ENCODE measurements at regions not wholly inside any gene's neighbourhood (a gene's known extent, or its start where the extent isn't known, plus 50 kb on each side); places are given as distances from the start of the nearest gene placed in this dataset.
A peak's percentile ranks its signal among the peaks of the same experiment; 100 is the strongest.

- Mint-ChIP-seq H3K4me3 (peak overlapping the region; percentile 13 to 95 (median 82)), H3K9me3 (peaks cover 0 to 2% (median 0%) of the 10 kb centered on the region in 3 donors), H3K4me1 (peaks cover 56 to 59% (median 57%) of the 10 kb centered on the region in 3 donors), H3K36me3 (peaks cover 1% of the 10 kb centered on the region), H3K27ac (peak overlapping the region; percentile 50 to 89 (median 82)), H3K27me3 (no peaks in the 10 kb centered on the region)
These were observed 73.8 kb upstream of the SFMBT2 start for GRCh38 chr10:7484456-7485243.

- peak overlapping the region; percentile 16 to 83 (median 28) for H3K4me3 Mint-ChIP-seq
- H3K9me3 Mint-ChIP-seq = peaks cover 0 to 2% (median 0%) of the 10 kb centered on the region in 3 donors
- peak overlapping the region in 2 of 3 donors; percentile 59 to 73 for H3K27ac Mint-ChIP-seq
- H3K36me3 Mint-ChIP-seq = peaks cover 1% of the 10 kb centered on the region
- H3K27me3 Mint-ChIP-seq = no peaks in the 10 kb centered on the region
- H3K4me1 Mint-ChIP-seq = peaks cover 55 to 59% (median 59%) of the 10 kb centered on the region in 3 donors
These were observed 73.0 kb upstream of the SFMBT2 start for GRCh38 chr10:7483848-7484247.

DNA sequence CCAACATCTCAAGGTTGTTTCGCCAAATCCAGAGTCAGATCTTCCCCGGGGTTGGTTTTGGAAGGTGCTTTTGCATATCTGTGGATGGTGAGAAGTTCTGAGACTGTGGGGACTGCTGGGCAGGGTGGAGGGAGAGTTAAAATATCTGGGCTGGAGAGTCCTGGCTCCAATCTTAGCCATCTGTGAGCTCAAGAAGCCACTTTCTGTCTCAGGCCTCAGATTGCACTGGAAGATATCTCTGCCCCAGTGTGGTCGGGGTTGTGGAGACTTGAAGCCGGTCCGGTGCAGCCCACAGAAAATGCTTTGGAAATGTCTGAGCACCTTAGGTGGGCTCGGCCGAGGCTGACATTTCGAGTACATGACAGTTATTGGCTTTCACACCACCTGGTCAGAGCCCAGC, 72.2 kb upstream of the SFMBT2 start:
- H3K4me3 Mint-ChIP-seq = peak overlapping the region in 2 of 4 donors; percentile 12 to 83
- H3K4me1 Mint-ChIP-seq = peaks cover 54 to 67% (median 66%) of the 10 kb centered on the region in 3 donors
- H3K27me3 Mint-ChIP-seq = peaks cover 1% of the 10 kb centered on the region
- peaks cover 0 to 2% (median 0%) of the 10 kb centered on the region in 3 donors for H3K9me3 Mint-ChIP-seq
- no peak overlapping the region for H3K27ac Mint-ChIP-seq
- H3K36me3 Mint-ChIP-seq = peaks cover 4% of the 10 kb centered on the region

DNA sequence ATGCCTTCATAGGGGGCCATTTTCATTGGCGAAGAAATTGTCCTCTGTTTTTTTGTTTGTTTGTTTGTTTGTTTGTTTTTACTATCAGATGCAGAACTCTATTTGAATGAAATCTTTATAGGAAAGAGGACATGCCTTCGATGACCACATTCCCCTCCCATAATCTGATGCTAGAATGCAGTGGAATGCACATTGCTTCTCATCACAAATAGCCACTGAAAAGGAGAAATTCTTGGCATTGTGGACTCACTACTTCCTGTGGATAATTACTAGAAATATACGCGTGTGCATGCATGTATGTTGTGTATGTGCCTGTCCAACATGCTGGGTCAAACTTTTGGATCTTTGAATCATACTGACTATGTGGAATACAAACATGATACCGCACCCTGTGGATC, 70.5 kb upstream of the SFMBT2 start:
- peaks cover 4% of the 10 kb centered on the region for H3K36me3 Mint-ChIP-seq
- peaks cover 54 to 73% (median 67%) of the 10 kb centered on the region in 3 donors for H3K4me1 Mint-ChIP-seq
- peak overlapping the region in 3 of 4 donors; percentile 41 to 89 (median 85) for H3K4me3 Mint-ChIP-seq
- no peaks in the 10 kb centered on the region for H3K9me3 Mint-ChIP-seq
- peaks cover 1% of the 10 kb centered on the region for H3K27me3 Mint-ChIP-seq
- peak overlapping the region; percentile 55 to 82 (median 80) for H3K27ac Mint-ChIP-seq

GRCh38 chr10:7480742-7481367, 70.0 kb upstream of the SFMBT2 start:
- no peaks in the 10 kb centered on the region for H3K9me3 Mint-ChIP-seq
- peaks cover 1% of the 10 kb centered on the region for H3K27me3 Mint-ChIP-seq
- H3K27ac Mint-ChIP-seq = peak overlapping the region; percentile 55 to 82 (median 80)
- peaks cover 4% of the 10 kb centered on the region for H3K36me3 Mint-ChIP-seq
- H3K4me1 Mint-ChIP-seq = peaks cover 54 to 75% (median 68%) of the 10 kb centered on the region in 3 donors
- H3K4me3 Mint-ChIP-seq = peak overlapping the region; percentile 18 to 89 (median 63)

DNA sequence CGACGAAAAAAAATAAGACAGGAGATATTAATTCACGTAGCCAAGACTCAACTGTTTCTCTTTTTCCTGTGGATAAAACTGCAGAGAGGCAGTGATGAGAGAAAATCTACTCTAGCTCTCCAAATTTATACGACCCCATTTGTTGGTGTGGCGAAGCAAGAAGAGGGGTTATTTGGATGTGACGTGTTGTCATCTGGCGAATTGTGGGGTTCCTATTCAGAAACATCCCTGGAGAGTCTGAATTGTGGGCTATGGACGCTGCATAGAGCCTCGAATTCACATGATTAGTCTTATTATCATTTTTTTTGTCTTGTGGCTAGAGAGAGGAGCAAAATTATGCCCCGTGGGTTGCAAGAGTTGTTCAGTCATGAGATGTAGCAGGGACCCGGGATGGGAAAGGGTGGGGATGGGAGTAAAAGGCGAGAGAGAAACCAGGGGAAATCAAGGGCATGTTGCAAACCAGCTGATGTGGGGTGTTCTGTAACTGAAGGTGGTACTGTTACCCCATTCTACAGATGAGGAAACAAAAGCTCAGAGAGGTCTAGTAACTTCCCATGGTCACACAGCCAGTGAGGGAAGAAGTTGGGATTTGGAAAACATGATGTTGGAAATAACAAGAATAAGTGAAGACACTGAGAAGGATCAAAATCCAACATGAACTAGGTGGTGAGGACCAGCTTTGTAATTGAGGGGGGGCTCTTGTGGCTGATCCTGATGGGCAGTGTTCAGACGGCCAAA, 69.2 kb upstream of the SFMBT2 start:
- peaks cover 1% of the 10 kb centered on the region for H3K27me3 Mint-ChIP-seq
- H3K36me3 Mint-ChIP-seq = peaks cover 3% of the 10 kb centered on the region
- H3K4me3 Mint-ChIP-seq = peak overlapping the region in 2 of 4 donors; percentile 52 to 89

DNA sequence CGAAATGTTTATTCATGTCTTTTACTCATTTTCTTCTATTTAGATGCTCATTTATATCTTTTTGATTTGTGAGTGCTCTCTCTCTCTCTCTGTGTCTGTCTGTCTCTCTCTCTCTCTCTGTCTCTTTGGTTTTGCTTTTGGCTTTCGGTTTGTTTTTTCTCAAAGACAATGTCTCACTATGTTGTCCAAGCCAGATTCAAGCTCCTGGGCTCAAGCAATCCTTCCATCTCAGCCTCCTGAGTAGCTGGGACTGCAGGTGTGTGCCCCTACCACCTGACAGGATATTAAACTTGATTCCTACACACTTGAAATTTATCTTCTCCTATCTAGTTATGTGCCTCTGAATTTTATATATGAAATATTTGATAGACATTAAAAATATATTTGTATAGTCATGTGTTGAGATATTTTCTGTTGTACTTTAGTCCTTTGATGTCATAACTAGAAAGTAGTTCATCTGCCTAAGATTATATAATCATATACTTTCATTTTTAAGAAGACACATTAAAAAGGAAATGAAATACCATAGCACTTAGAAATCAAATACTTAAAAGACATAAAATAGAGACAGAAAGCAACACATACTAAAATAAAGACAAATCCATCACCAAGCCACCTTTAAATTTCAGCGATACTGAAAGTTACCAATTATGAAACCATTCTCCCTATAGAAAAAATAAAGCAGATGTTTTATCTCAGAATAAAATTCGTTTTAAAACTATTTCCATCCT, 68.1 kb upstream of the SFMBT2 start:
- Mint-ChIP-seq H3K27me3 (peaks cover 1% of the 10 kb centered on the region), H3K4me3 (peak overlapping the region in 3 of 4 donors; percentile 2 to 66 (median 52)), H3K27ac (peak overlapping the region; percentile 0 to 73 (median 46)), H3K4me1 (peaks cover 45 to 71% (median 70%) of the 10 kb centered on the region in 3 donors), H3K36me3 (peaks cover 3% of the 10 kb centered on the region), H3K9me3 (no peaks in the 10 kb centered on the region)

More for the DNA sequence above, 69.2 kb upstream of the SFMBT2 start:
- peaks cover 51 to 73% (median 70%) of the 10 kb centered on the region in 3 donors for H3K4me1 Mint-ChIP-seq
- H3K9me3 Mint-ChIP-seq = no peaks in the 10 kb centered on the region
- H3K27ac Mint-ChIP-seq = peak overlapping the region; percentile 0 to 78 (median 55)

DNA sequence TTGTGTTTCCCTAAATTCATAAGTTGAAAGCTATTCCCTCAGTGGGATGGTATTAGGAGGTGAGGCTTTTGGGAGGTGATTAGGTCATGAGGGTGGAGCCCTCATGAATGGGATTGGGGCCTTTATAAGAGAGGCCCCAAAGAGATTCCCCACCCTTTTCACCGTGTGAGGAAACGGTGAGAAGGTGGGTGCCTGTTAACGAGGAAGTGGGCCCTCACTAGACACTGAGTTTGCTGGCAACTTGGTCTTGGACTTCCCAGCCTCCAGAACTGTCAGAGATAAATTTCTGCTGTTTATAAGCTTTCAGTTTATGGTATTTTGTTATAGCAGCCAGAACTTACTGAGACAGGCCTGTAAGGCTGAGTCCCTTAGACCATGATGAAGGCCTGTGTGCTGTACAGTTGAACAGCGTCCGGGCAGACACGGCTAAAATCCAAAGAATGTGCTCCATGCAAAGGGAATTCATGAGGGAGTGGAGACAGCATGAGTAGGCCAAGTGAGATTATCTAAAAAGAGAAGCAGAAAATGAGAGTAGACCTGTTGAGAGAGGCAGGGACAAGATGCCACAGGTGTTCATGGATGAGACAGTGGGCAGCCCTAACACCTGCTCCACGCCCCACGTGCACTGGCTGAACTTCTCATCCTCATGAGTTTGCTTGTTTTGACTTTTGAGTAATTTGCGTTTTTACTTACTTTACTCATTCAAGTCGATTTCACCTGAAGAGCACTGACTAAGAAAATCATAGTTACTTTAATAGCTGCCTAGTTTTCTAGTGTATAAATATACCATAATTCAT, 66.9 kb upstream of the SFMBT2 start:
- Mint-ChIP-seq H3K4me1 (peaks cover 50 to 71% (median 70%) of the 10 kb centered on the region in 3 donors), H3K27ac (no peak overlapping the region), H3K27me3 (peaks cover 1% of the 10 kb centered on the region), H3K9me3 (no peaks in the 10 kb centered on the region), H3K36me3 (peaks cover 3% of the 10 kb centered on the region), H3K4me3 (peak overlapping the region in 2 of 4 donors; percentile 19 to 85)

GRCh38 chr10:7475939-7476338, 65.1 kb upstream of the SFMBT2 start:
- Mint-ChIP-seq H3K9me3 (no peaks in the 10 kb centered on the region), H3K27ac (peak overlapping the region in 2 of 3 donors; percentile 25 to 54), H3K36me3 (peaks cover 3% of the 10 kb centered on the region), H3K4me3 (peak overlapping the region in 2 of 4 donors; percentile 3 to 81), H3K27me3 (peaks cover 1% of the 10 kb centered on the region), H3K4me1 (peaks cover 57 to 75% (median 72%) of the 10 kb centered on the region in 3 donors)

DNA sequence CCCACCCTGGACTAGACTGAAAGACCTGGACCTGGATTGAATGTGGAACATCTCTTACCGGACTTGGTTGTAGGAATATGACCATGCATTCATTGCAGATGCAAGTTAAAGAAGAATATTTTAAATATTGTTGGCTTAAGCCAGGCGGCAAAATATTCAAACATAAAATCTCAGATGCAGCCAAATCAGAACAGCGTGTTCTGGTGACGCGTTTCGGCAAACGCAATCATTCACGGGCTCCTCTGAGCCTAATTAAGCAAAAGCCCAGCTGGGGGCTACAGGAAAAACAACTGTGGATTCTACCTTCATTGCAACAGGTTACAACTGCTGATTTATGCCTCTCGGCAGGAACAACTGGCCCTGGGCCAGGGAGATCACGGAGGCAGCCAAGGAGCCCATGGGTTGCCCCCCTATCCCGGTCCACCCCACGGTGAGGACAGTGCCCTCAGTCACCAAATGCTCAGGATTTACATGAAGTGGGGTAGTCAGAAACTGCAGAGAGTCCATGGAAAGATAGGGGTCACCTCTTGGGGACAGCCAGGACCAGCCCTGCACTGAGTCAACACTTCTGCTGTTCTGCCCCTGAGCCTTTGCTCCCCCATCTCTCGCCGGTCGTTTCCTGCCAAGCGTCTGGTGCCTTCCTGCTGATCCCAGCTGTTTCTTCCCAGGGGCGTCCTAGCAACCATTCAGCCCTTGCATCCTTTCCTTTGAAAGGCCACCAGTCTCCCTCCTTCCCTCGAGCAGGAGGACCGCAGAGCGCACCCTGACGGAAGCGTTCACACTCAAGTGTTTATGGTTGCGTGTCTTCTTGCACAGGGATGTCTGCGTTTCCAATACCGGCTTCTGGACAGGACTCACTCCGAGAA, 64.4 kb upstream of the SFMBT2 start:
- peak overlapping the region in 2 of 3 donors; percentile 25 to 54 for H3K27ac Mint-ChIP-seq
- H3K27me3 Mint-ChIP-seq = peaks cover 1% of the 10 kb centered on the region
- peaks cover 56 to 75% (median 71%) of the 10 kb centered on the region in 3 donors for H3K4me1 Mint-ChIP-seq
- peak overlapping the region in 2 of 4 donors; percentile 81 to 86 for H3K4me3 Mint-ChIP-seq
- peaks cover 3% of the 10 kb centered on the region for H3K36me3 Mint-ChIP-seq
- H3K9me3 Mint-ChIP-seq = no peaks in the 10 kb centered on the region

GRCh38 chr10:7474388-7474787, 63.6 kb upstream of the SFMBT2 start:
- Mint-ChIP-seq H3K27ac (peak overlapping the region in 1 of 3 donors; percentile 80), H3K27me3 (peaks cover 1% of the 10 kb centered on the region), H3K4me3 (peak overlapping the region in 2 of 4 donors; percentile 40 to 91), H3K36me3 (peaks cover 3% of the 10 kb centered on the region), H3K4me1 (peaks cover 53 to 75% (median 71%) of the 10 kb centered on the region in 3 donors), H3K9me3 (no peaks in the 10 kb centered on the region)

DNA sequence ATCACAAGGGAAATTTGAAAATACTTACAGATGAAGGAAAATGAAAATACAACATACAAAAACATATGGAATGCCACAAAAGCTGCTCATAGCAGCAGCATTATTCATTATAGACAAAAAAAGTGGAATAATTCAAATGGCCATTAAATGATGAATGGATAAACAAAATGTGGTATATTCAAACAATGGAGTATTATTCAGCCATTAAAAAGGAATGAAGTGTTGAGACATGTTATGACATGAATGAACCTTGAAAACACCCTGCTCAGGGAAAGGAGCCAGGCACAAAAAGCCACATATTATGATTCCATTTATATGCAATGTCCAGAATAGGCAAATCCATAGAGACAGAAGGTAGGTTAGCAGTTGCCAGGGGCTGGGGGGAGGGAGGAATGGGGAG, 62.6 kb upstream of the SFMBT2 start:
- Mint-ChIP-seq H3K4me1 (peaks cover 44 to 67% (median 63%) of the 10 kb centered on the region in 3 donors), H3K27ac (peak overlapping the region in 2 of 3 donors; percentile 29 to 31), H3K9me3 (no peaks in the 10 kb centered on the region), H3K27me3 (no peaks in the 10 kb centered on the region), H3K36me3 (peaks cover under 1% of the 10 kb centered on the region), H3K4me3 (peak overlapping the region in 2 of 4 donors; percentile 34 to 53)
